HG03571 (cell line): ENCODE measurements at regions not wholly inside any gene's neighbourhood (a gene's known extent, or its start where the extent isn't known, plus 50 kb on each side); places are given as distances from the start of the nearest gene placed in this dataset.

Experiments
- ATAC-seq: cut with Tn5 transposase; IDR thresholded peaks from one replicate; pipeline ENCODE4 v1.9.1; 2021; ENCODE audit not compliant: unreplicated experiment

DNA sequence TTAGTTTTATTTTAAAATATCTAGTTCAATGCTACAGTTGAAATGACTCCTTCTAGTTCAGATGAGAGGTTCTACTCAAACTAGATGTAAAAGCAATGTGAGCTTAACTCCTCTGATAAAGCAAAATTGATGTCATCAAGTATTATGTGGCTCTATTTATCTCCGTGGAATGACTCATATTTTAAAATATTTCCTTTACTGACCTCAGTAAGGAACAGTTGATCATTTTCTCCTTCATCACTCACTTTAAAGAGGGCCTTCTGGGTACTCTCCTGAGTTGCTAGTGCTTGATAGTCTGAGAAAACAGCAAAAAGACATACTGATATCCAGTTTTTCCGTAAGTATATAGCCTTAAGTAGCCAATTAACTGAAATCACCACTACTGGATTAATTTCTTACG is 1099.3 kb downstream of the ROBO2 start:
- no peak for ATAC-seq

GRCh38 chr3:78140274-78140673 is 1100.4 kb downstream of the ROBO2 start:
- no peak for ATAC-seq

GRCh38 chr3:78140866-78141265 is 1101.0 kb downstream of the ROBO2 start:
- no peak for ATAC-seq

DNA sequence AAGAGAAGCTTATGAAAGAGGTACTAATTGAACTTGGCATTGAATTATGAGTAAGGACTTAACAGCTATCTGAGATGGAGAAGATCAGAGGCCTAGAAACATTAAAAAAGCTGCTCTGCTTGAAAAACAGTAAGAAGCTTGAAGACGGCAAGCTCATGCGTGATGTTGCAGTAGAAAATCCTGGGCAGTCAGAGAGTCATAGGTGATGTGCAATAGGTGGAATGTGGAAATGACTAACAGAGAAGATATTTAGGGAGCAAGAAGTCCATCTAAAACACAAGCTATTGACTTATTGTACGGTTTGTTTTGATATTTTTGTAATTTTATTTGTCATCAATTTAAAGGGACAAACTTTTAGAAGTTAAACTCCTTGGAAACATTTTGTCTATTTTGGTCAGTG is 1101.4 kb downstream of the ROBO2 start:
- no peak for ATAC-seq

GRCh38 chr3:78143000-78143399 is 1103.1 kb downstream of the ROBO2 start:
- no peak for ATAC-seq

GRCh38 chr3:78148986-78149717 is 1109.3 kb downstream of the ROBO2 start:
- ATAC-seq = no peak

- ATAC-seq = no peak
These were observed 1114.1 kb downstream of the ROBO2 start for GRCh38 chr3:78153973-78154372.

DNA sequence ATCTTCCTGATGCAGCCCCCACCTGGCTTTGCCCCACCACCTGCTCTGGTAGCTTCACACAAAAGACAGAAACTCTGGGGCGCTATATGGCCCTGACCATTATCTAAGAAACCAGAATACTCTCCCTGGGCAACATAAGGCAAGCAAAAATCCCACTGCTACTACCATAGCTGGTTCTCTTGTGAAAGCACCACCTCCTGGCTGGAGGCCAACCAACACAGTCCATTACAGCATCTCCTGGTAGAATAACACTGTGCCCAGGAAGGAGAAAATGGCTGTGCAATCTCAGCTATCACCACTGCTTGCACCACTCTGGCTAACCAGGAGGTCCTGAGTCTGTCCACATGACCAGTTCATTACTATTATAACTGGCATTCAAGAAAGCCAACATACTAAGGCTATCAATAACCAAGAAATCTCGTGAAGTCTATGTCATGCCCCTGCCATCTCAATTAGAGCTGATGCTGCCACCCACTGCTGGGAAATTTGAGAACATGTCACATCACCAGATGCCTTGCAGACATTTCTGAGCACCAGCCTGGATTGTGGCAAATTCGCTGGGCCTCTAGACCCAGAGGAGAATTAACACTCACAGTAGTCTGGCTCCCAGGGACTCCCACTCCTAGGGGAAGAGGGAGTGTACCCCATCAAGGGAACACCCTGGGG is 1114.8 kb downstream of the ROBO2 start:
- no peak for ATAC-seq

- no peak for ATAC-seq
These were observed 1121.8 kb downstream of the ROBO2 start for GRCh38 chr3:78161736-78162135.

DNA sequence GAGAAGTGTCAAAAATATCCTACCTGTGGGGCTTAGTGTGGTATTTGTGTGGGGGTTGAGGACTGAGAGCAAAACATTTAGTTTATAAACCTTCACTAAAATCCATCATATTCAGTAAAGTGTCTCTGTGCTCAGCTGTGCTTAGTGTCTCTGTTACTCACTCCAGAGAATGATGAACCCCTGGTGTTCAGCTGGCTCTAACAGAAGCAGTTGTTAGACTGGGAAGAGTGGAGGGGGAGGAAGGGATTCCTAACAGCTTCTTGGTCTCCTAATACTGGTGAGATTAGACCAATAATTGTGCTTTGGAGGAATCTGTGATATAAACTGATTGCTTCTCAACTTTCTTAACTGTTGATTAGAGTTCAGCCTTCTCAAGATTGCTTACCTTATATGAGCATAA is 1123.5 kb downstream of the ROBO2 start:
- ATAC-seq = no peak

DNA sequence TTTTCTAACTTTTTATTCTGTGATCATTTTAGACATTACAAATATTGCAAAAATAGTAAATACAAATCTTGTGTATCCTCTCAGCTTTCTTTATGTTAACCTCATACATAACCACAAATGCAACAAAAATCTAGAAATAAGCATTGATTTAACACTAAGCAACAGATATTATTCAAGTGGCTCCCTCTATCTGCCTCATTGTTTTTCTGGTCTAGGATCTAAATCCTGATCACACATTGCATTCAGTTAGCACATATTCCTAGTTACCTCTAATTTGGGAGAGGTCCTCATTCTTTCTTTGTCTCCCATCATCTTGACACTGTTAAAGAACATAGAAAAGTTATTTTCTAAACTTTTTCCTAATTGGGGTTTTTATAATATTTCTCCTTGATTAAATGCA is 1126.0 kb downstream of the ROBO2 start:
- ATAC-seq = no peak

- ATAC-seq = no peak
These were observed 1134.9 kb downstream of the ROBO2 start for GRCh38 chr3:78174821-78175220.

GRCh38 chr3:78176869-78177268 is 1137.0 kb downstream of the ROBO2 start:
- ATAC-seq = no peak

DNA sequence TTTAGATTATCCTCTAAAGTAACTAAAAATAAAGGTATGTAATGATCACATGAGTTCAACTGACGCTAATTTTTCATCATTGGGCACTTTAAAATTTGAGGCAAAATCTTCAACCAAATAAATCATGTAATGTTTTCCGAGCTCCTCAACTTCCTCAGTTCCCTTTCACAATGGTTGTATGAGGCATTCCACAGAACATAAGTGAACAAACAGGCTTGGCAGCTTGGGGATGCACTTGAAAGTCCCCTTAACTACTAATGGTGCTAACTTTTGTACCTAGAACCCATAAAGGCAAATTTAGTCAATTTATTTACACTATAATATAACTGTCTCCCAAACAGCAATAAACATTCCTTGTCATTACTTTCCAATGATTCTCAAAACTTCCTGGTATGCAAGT is 1137.9 kb downstream of the ROBO2 start:
- ATAC-seq = no peak

- ATAC-seq = no peak
These were observed 1138.3 kb downstream of the ROBO2 start for GRCh38 chr3:78178209-78178608.

- no peak for ATAC-seq
These were observed 1139.0 kb downstream of the ROBO2 start for GRCh38 chr3:78178740-78179363.

- no peak for ATAC-seq
These were observed 1144.2 kb downstream of the ROBO2 start for GRCh38 chr3:78183906-78184599.

DNA sequence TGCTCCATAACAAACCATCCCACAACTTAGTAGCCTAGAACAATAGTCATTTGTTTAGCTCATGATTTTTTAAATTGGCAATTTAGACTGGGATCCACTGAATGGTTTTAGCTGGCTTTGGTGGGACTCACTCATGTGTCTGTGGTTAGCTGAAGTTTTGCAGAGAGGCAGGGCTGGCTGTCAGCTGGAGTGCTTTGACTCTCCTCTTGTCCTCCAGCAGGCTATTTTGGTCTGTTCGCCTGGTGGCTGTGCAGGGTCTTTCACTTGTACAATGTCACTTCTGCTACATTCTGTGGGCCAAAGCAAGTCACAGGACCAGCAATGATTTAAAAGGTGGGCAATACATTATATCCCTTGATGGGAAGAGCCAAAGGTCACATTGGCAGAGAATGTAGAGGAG is 1146.5 kb downstream of the ROBO2 start:
- no peak for ATAC-seq

- ATAC-seq = no peak
These were observed 1161.2 kb downstream of the ROBO2 start for GRCh38 chr3:78201091-78201490.

DNA sequence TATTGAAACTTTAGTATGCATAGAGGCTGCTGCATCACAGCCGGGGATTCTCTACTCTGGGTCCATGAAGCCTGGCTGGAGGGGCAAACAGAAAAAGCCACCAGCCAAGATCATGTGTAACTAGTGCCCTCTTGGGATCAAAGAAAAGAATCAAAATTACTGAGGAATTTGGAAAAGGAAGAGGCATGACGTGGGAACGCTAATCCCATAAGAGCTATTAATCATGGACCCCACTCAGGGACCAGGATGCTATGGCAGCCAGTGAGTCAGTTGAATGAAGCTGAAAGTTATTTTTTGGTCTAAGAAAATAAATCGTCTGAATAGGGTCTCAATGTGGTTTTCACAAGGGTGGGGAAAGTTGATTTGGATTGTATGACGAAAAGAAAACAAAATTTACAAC is 1165.1 kb downstream of the ROBO2 start:
- no peak for ATAC-seq

DNA sequence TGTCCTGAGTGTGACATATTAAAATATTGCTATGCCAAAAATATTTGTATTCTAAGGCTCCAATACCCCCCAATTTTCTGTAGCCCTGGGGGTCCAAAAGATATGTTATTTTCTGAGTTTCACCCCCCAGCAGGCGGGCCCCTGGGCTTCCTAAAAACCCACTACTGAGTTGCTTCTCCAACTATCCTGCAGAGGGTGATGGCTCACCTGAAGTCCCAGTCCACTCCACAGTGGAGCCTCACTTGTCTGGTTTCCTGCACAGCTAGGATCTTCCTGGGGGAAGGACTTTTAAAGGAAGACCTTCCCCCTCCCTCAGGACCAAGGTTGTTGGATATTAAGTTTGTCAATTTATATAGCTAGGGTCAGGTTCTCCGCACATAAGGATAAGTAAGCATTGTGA is 1181.4 kb downstream of the ROBO2 start:
- ATAC-seq = no peak

DNA sequence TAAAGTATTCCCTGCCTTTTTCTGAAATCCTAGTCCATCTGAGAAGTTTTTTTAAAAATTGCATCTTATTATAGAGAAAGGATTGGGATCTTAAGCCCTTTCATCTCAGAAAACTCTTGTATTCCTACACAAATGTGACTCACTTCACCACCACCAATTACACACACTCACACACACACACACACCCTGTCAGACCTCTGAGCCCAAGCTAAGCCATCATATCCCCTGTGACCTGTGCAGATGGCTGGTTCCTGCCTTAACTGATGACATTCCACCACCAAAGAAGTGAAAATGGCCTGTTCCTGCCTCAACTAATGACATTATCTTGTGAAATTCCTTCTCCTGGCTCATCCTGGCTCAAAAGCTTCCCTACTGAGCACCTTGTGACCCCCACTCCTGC is 1181.9 kb downstream of the ROBO2 start:
- ATAC-seq = no peak
